ENCODE measurements at regions not wholly inside any gene's neighbourhood (a gene's known extent, or its start where the extent isn't known, plus 50 kb on each side); places are given as distances from the start of the nearest gene placed in this dataset.

- no peak for DNase-seq
These were observed 172.5 kb downstream of the SMAD2 start for GRCh38 chr18:47758000-47758399.

- peak; percentile 29 to 62 for DNase-seq
These were observed 174.0 kb downstream of the SMAD2 start for GRCh38 chr18:47756364-47757016.

- no peak for DNase-seq
These were observed 175.4 kb downstream of the SMAD2 start for GRCh38 chr18:47755102-47755456.

- DNase-seq: peak; percentile 19 to 50
These were observed 176.0 kb downstream of the SMAD2 start for GRCh38 chr18:47754311-47755101.

GRCh38 chr18:47752796-47753645 is 177.4 kb downstream of the SMAD2 start:
- DNase-seq: no peak

GRCh38 chr18:47750889-47751423 is 179.5 kb downstream of the SMAD2 start:
- DNase-seq: no peak

- no peak for DNase-seq
These were observed 180.9 kb downstream of the SMAD2 start for GRCh38 chr18:47749600-47749973.

- DNase-seq: peak; percentile 39 to 49
These were observed 181.4 kb downstream of the SMAD2 start for GRCh38 chr18:47748847-47749599.

GRCh38 chr18:47748093-47748796 is 182.2 kb downstream of the SMAD2 start:
- no peak for DNase-seq

GRCh38 chr18:47747260-47747795 is 183.1 kb downstream of the SMAD2 start:
- DNase-seq: no peak

GRCh38 chr18:47746615-47747014 is 183.8 kb downstream of the SMAD2 start:
- no peak for DNase-seq

GRCh38 chr18:47745227-47745626 is 185.2 kb downstream of the SMAD2 start:
- DNase-seq: no peak

GRCh38 chr18:47737956-47738355 is 192.5 kb downstream of the SMAD2 start:
- DNase-seq: no peak

GRCh38 chr18:47737198-47737830 is 193.1 kb downstream of the SMAD2 start:
- DNase-seq: no peak

- no peak for DNase-seq
These were observed 193.9 kb downstream of the SMAD2 start for GRCh38 chr18:47736376-47737140.

GRCh38 chr18:47735041-47735702 is 195.3 kb downstream of the SMAD2 start:
- no peak for DNase-seq

- DNase-seq: no peak
These were observed 199.2 kb downstream of the SMAD2 start for GRCh38 chr18:47731276-47731675.

- DNase-seq: no peak
These were observed 199.7 kb downstream of the SMAD2 start for GRCh38 chr18:47730795-47731194.

- DNase-seq: no peak
These were observed 201.1 kb downstream of the SMAD2 start for GRCh38 chr18:47729356-47729755.

GRCh38 chr18:47728921-47729320 is 201.5 kb downstream of the SMAD2 start:
- DNase-seq: no peak

Measured in NCI-H2081 (cell line).